A549 (cell line): ENCODE measurements at regions not wholly inside any gene's neighbourhood (a gene's known extent, or its start where the extent isn't known, plus 50 kb on each side); places are given as distances from the start of the nearest gene placed in this dataset.
"Not testable (repeated sequence)": the region's sequence is repeated elsewhere in the genome, so short reads cannot be mapped to it uniquely, and the experiment has no call there.

ENCODE experiments used
- ATAC-seq, 2 experiments: fragments of 200-7000 bp in 1 of 2; fragments of >200 bp in 1 of 2; cut with Nextera tagmentation in 1 of 2; cut with Tn5 transposase in 1 of 2; 3 replicates each; pipeline versions ENCODE4 v1.8.0 to v1.9.1; 2018 to 2020; ENCODE audit warnings: mild to moderate bottlenecking in 1 of 2, moderate library complexity in 1 of 2
- CTCF ChIA-PET: fragments of 300-600 bp; sonication (Branson Sonifier 250); formaldehyde crosslinking; extraction: SDS; loops from one replicate; lab custom pipeline; 2021; ENCODE audit warnings: antibody characterized with exemption, inconsistent platforms; lab: Yijun Ruan, JAX
- POLR2A ChIA-PET: fragments of 350-600 bp; formaldehyde crosslinking; extraction: SDS; loops from one replicate; lab custom pipeline; 2021; ENCODE audit warnings: antibody characterized with exemption, inconsistent platforms; lab: Yijun Ruan, JAX
- DNase-seq, 2 experiments: peaks; one replicate each; pipeline versions ENCODE4 v3.0.0 to v3.0.0-alpha.2; 2011 to 2016; ENCODE audit warnings: low read depth in 1 of 2, low spot score in 1 of 2
- FAIRE-seq: peaks from 2 replicates; lab custom pipeline; 2011; peaks lifted over from hg19 to GRCh38; lab: Jason Lieb, UNC
- H3K27ac ChIP-seq, 2 experiments: fragments of >200 bp; sonication (Bioruptor Twin); formaldehyde crosslinking; 3 replicates each; pipeline ENCODE4 v1.5.1; 2016 to 2017
- H3K4me1 ChIP-seq: fragments of >200 bp; sonication (Bioruptor Twin); formaldehyde crosslinking; 3 replicates; pipeline ENCODE4 v1.6.1; 2016
- H3K4me2 ChIP-seq: fragments of >200 bp; sonication (Bioruptor Twin); formaldehyde crosslinking; 3 replicates; pipeline ENCODE4 v1.6.1; 2016
- H3K4me3 ChIP-seq: fragments of >200 bp; sonication (Bioruptor Twin); formaldehyde crosslinking; 3 replicates; pipeline ENCODE4 v1.5.1; 2016
- H3K9me3 ChIP-seq: fragments of >200 bp; sonication (Bioruptor Twin); formaldehyde crosslinking; 3 replicates; pipeline ENCODE4 v1.6.1; 2016
- BHLHE40 ChIP-seq: IDR thresholded peaks from 2 replicates; pipeline ENCODE4 v1.6.1; 2012; ENCODE audit warnings: low read depth, low read length, inconsistent platforms
- CHD4 ChIP-seq: fragments of 200-600 bp; sonication (generic); IDR thresholded peaks from 2 replicates; pipeline ENCODE4 v1.6.1; 2016; ENCODE audit warnings: antibody characterized with exemption, mild to moderate bottlenecking, borderline replicate concordance
- ELK1 ChIP-seq: fragments of 150-350 bp; IDR thresholded peaks from 2 replicates; pipeline ENCODE4 v1.6.1; 2014; ENCODE audit warnings: low read depth, mild to moderate bottlenecking, low read length
- ESRRA ChIP-seq: fragments of 150-350 bp; IDR thresholded peaks from 2 replicates; pipeline ENCODE4 v1.6.1; 2014; ENCODE audit warnings: mild to moderate bottlenecking, low read length, borderline replicate concordance
- GATA3 ChIP-seq: IDR thresholded peaks from 2 replicates; pipeline ENCODE4 v1.6.1; 2012; ENCODE audit warnings: borderline replicate concordance
- HOXB13 ChIP-seq: fragments of 250-450 bp; sonication (Bioruptor Pico); IDR thresholded peaks from 2 replicates; pipeline ENCODE4 v1.5.0; 2020; ENCODE audit warnings: low read depth, mild to moderate bottlenecking, moderate library complexity
- HOXB5 ChIP-seq: fragments of 250-450 bp; sonication (Bioruptor Pico); IDR thresholded peaks from 2 replicates; pipeline ENCODE4 v1.5.0; 2020; ENCODE audit warnings: mild to moderate bottlenecking, moderate library complexity
- KDM1A ChIP-seq: fragments of 200-600 bp; sonication (generic); IDR thresholded peaks from 2 replicates; pipeline ENCODE4 v1.6.1; 2016; ENCODE audit warnings: low read depth, mild to moderate bottlenecking
- MAFK ChIP-seq: fragments of 450-650 bp; IDR thresholded peaks from 2 replicates; pipeline ENCODE4 v1.6.1; 2014; ENCODE audit not compliant: partially characterized antibody
- MAX ChIP-seq: IDR thresholded peaks from 2 replicates; pipeline ENCODE4 v1.6.1; 2012
- PHF8 ChIP-seq: fragments of 200-600 bp; sonication (generic); IDR thresholded peaks from 2 replicates; pipeline ENCODE4 v1.6.1; 2016; ENCODE audit warnings: low read depth, mild to moderate bottlenecking, antibody characterized with exemption, moderate library complexity, borderline replicate concordance
- SREBF2 ChIP-seq: fragments of 450-650 bp; IDR thresholded peaks from 2 replicates; pipeline ENCODE4 v1.6.1; 2014; ENCODE audit warnings: mild to moderate bottlenecking, moderate library complexity
- TFCP2L1 ChIP-seq: fragments of 250-450 bp; sonication (Bioruptor Pico); IDR thresholded peaks from 2 replicates; pipeline ENCODE4 v1.5.0; 2021; ENCODE audit warnings: mild to moderate bottlenecking
- TP53 ChIP-seq: fragments of 250-450 bp; sonication (Bioruptor Pico); IDR thresholded peaks from 2 replicates; pipeline ENCODE4 v1.5.0; 2021; ENCODE audit warnings: mild to moderate bottlenecking, moderate library complexity
- WGBS: methylation state at CpG from one replicate; pipeline ENCODE4 v1.1.6; 2017; ENCODE audit errors: missing lambda C conversion rate; 5-methylcytosine and 5-hydroxymethylcytosine counted together
- TF ChIP-seq, protein P1 (sequence below): IDR thresholded peaks from 2 replicates; pipeline ENCODE4 v1.6.1; 2012; ENCODE audit warnings: low read depth, borderline replicate concordance
- TF ChIP-seq, protein P2 (sequence below): fragments of >200 bp; sonication (Bioruptor Twin); formaldehyde crosslinking; IDR thresholded peaks from 3 replicates; pipeline ENCODE4 v1.5.1; 2016
- TF ChIP-seq, protein P3 (sequence below): IDR thresholded peaks from 2 replicates; pipeline ENCODE4 v1.6.1; 2012

DNA sequence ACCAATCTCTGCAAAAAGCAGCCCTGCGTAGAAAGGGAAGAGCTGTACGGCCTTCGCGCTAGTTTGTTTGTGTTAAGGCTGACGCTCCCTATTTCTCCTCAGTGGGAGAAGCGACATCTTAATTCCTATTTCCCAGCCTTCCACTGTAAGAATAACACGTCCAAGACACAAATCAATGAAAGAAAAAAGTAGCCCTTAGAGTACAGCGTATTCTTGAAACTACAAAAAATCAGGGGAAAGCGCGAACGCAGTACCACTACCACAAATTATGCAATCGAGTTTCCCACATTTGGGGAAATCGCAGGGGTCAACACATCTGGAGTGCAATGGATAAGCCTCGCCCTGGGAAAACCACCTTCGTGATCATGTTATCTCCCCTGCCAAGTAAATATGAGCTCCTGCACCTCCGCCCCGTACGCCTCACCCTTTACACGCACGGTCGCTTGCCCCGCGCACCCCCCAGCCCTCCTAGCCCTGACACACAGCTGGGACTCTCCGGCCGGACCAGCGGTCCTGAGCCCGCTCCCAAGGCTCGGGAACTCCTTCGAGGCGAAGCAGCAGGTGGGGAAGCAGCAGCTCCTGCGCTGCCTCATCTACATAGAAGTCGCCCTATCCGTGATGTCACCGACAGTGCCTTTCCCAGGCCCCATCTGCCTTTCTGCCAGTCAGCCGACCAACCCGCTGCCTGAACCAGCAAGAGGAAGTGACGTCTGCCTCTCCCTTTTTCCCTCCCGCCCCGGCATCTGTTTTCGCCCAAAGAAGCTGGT, 94.7 kb downstream of the PPIAL4G start (continued):
- TF ChIP-seq TP53 (CRISPR knock-in tag) (peak; percentile 93; the same call in 1 of the 2 replicates), PHF8 (no peak), MAFK (no peak), ESRRA (no peak), KDM1A (no peak), CHD4 (no peak), ELK1 (no peak), MAX (peak; percentile 88), SREBF2 (no peak), HOXB13 (CRISPR knock-in tag) (0 out of 2 replicates have a peak, but pooled peaks have one; percentile 30), GATA3 (peak; percentile 52; the same call in 1 of the 2 replicates), HOXB5 (CRISPR knock-in tag) (no peak), TFCP2L1 (CRISPR knock-in tag) (peak; percentile 97), BHLHE40 (no peak)
- TF ChIP-seq, protein P1, sequence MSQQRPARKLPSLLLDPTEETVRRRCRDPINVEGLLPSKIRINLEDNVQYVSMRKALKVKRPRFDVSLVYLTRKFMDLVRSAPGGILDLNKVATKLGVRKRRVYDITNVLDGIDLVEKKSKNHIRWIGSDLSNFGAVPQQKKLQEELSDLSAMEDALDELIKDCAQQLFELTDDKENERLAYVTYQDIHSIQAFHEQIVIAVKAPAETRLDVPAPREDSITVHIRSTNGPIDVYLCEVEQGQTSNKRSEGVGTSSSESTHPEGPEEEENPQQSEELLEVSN = peak; percentile 95
- TF ChIP-seq, protein P2, sequence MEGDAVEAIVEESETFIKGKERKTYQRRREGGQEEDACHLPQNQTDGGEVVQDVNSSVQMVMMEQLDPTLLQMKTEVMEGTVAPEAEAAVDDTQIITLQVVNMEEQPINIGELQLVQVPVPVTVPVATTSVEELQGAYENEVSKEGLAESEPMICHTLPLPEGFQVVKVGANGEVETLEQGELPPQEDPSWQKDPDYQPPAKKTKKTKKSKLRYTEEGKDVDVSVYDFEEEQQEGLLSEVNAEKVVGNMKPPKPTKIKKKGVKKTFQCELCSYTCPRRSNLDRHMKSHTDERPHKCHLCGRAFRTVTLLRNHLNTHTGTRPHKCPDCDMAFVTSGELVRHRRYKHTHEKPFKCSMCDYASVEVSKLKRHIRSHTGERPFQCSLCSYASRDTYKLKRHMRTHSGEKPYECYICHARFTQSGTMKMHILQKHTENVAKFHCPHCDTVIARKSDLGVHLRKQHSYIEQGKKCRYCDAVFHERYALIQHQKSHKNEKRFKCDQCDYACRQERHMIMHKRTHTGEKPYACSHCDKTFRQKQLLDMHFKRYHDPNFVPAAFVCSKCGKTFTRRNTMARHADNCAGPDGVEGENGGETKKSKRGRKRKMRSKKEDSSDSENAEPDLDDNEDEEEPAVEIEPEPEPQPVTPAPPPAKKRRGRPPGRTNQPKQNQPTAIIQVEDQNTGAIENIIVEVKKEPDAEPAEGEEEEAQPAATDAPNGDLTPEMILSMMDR = no peak
- TF ChIP-seq, protein P3, sequence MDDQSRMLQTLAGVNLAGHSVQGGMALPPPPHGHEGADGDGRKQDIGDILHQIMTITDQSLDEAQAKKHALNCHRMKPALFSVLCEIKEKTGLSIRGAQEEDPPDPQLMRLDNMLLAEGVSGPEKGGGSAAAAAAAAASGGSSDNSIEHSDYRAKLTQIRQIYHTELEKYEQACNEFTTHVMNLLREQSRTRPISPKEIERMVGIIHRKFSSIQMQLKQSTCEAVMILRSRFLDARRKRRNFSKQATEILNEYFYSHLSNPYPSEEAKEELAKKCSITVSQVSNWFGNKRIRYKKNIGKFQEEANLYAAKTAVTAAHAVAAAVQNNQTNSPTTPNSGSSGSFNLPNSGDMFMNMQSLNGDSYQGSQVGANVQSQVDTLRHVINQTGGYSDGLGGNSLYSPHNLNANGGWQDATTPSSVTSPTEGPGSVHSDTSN = no peak

GRCh38 chr1:148387949-148388259, 95.2 kb downstream of the PPIAL4G start:
- H3K9me3 ChIP-seq, CTCF ChIA-PET, DNase-seq, ATAC-seq, H3K4me1 ChIP-seq, FAIRE-seq: not testable (repeated sequence)
- peak overlapping the region; percentile 54; the same call in 2 of the 3 replicates for H3K4me3 ChIP-seq
- H3K27ac ChIP-seq = peak overlapping the region; percentile 91 to 93
- WGBS = 80% methylated on average over 9 of the region's 9 CpGs
- POLR2A ChIA-PET = interaction anchor here (1.1 to 2.1 kb wide), 4 partner anchors 12 to 135 kb away, joined by 4 to 28 read pairs (median 16); no protein-coding TSS in a partner anchor
- H3K4me2 ChIP-seq = peak overlapping the region; percentile 89

DNA sequence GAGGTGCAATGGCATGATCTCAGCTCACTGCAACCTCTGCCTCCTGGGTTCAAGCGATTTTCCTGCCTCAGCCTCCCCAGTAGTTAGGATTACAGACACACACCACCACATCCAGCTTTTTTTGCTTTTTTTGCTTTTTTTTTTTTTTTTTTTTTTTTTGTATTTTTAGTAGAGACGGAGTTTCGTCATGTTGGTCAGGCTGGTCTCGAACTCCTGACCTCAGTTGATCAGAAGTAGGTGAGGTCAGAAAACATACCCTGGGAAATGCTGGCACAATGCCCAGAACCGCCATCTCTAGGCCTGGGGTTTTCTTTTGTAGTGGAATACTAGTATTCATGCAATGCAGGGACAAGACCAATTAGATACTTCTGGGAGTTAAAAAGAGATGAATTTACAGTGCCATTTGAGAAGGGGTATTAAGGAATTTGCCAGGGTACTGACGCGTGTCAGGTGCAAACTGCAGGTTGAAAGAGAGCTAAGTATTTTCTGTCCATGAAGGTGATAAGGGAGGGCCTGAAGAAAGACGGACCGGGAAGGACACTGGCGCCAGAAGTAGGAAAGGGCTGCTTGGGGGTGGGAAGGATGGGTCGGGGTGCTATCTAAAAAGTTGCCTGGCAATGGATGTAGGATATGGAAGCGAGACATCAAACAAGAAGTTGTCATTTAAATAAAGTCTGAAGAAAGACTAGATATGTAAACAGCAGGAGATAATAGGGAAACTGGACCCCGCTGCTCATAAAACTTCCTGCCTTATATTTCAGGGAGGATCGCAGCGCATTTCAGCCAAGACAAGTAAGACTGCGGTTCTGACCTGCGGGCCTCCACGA, 95.8 kb downstream of the PPIAL4G start:
- CTCF ChIA-PET, H3K4me3 ChIP-seq, DNase-seq, H3K4me1 ChIP-seq, ATAC-seq, H3K9me3 ChIP-seq, H3K27ac ChIP-seq, FAIRE-seq: not testable (repeated sequence)
- peak overlapping the region; percentile 89 for H3K4me2 ChIP-seq
- 92% methylated on average over 18 of the region's 18 CpGs for WGBS
- POLR2A ChIA-PET = interaction anchor here (0.6 to 2.1 kb wide), 4 partner anchors 15 to 1303 kb away, joined by 3 to 28 read pairs (median 8); no protein-coding TSS in a partner anchor
